Panc1 (cell line): ENCODE measurements at regions not wholly inside any gene's neighbourhood (a gene's known extent, or its start where the extent isn't known, plus 50 kb on each side); places are given as distances from the start of the nearest gene placed in this dataset.

Experiments
- ATAC-seq: fragments of 200-7000 bp; cut with Tn5 transposase; 2 replicates; pipeline ENCODE4 v1.9.1; 2020; ENCODE audit warnings: mild to moderate bottlenecking, moderate library complexity
- BruUV-seq: library from RNA; stranded (reverse); fragments of 400-500 nt; replicated peaks from 2 replicates; lab custom pipeline; 2021; lab: Mats Ljungman, UMichigan
- CTCF ChIA-PET: fragments of 300-600 bp; sonication (Branson Sonifier 250); formaldehyde crosslinking; loops from one replicate; lab custom pipeline; 2022; ENCODE audit warnings: antibody characterized with exemption; lab: Charles Lee
- POLR2A ChIA-PET: fragments of 300-600 bp; sonication (Branson Sonifier 250); formaldehyde crosslinking; loops from one replicate; lab custom pipeline; 2022; ENCODE audit warnings: antibody characterized with exemption; lab: Charles Lee
- DNase-seq: peaks from one replicate; pipeline ENCODE4 v3.0.0-alpha.2; 2010; ENCODE audit warnings: low read depth, low spot score
- H3K27ac ChIP-seq: 2 replicates; pipeline ENCODE4 v1.5.1; 2011; ENCODE audit warnings: mild to moderate bottlenecking, low read length, inconsistent platforms
- H3K27me3 ChIP-seq: fragments of 200-500 bp; sonication (Bioruptor generic); 2 replicates; pipeline ENCODE4 v1.6.0; 2014; ENCODE audit warnings: low read length, inconsistent platforms; ENCODE audit not compliant: control insufficient read depth, insufficient read depth
- H3K36me3 ChIP-seq: fragments of 200-500 bp; sonication (Bioruptor generic); 2 replicates; pipeline ENCODE4 v1.5.1; 2014; ENCODE audit warnings: inconsistent platforms, mild to moderate bottlenecking, low read length, moderate library complexity; ENCODE audit not compliant: control insufficient read depth, insufficient read depth
- H3K4me1 ChIP-seq: 2 replicates; pipeline ENCODE4 v1.5.1; 2011; ENCODE audit warnings: inconsistent platforms, mild to moderate bottlenecking, low read length, moderate library complexity; ENCODE audit not compliant: control insufficient read depth, insufficient read depth
- H3K4me3 ChIP-seq, 2 experiments: 2 replicates each; pipeline ENCODE4 v1.5.1; 2011 to 2012; ENCODE audit warnings: low read depth in 2 of 2, low read length in 2 of 2, mild to moderate bottlenecking in 2 of 2, inconsistent platforms in 1 of 2, moderate library complexity in 1 of 2
- H3K9me3 ChIP-seq: fragments of 200-500 bp; sonication (Bioruptor generic); 2 replicates; pipeline ENCODE4 v1.5.1; 2014; ENCODE audit warnings: low read depth, mild to moderate bottlenecking, inconsistent platforms, low read length, moderate library complexity; ENCODE audit not compliant: control insufficient read depth, insufficient read depth
- CTCF ChIP-seq: fragments of 450-650 bp; IDR thresholded peaks from 2 replicates; pipeline ENCODE4 v1.5.1; 2017; ENCODE audit warnings: mild to moderate bottlenecking
- POLR2AphosphoS5 ChIP-seq: IDR thresholded peaks from 2 replicates; pipeline ENCODE4 v1.6.1; 2012; ENCODE audit warnings: mild to moderate bottlenecking, low read depth, low read length, moderate library complexity
- REST ChIP-seq, 2 experiments: IDR thresholded peaks; 2 replicates each; pipeline ENCODE4 v1.6.1; 2011 to 2012; ENCODE audit warnings: low read depth in 2 of 2, control low read depth in 1 of 2, low read length in 1 of 2, mild to moderate bottlenecking in 1 of 2, moderate library complexity in 1 of 2; ENCODE audit not compliant: insufficient read depth in 1 of 2
- SIN3A ChIP-seq: IDR thresholded peaks from 2 replicates; pipeline ENCODE4 v1.6.1; 2012; ENCODE audit warnings: low read depth, mild to moderate bottlenecking, low read length, moderate library complexity, borderline replicate concordance; ENCODE audit not compliant: insufficient read depth
- TCF7L2 ChIP-seq: IDR thresholded peaks from 2 replicates; pipeline ENCODE4 v1.6.1; 2011; ENCODE audit warnings: mild to moderate bottlenecking, low read depth, low read length, inconsistent platforms
- in situ Hi-C: cut with HindIII; loops from 2 replicates; pipeline ENCODE4 v1.10.0; 2016; ENCODE audit warnings: low sequenced_read_pairs, low pct_unique_long_range_greater_than_20kb
- intact Hi-C: fragments of 100-400 bp; cut with micrococcal nuclease; formaldehyde crosslinking; loops from one replicate; pipeline ENCODE4 v1.10.0; 2022; ENCODE audit not compliant: unreplicated experiment

- in situ Hi-C loops (no loop called here), intact Hi-C loops (no loop called here)
- Histone ChIP-seq H3K9me3 (no peaks in the 10 kb centered on the region), H3K4me1 (no peaks in the 10 kb centered on the region), H3K4me3 (no peak overlapping the region), H3K27me3 (peaks cover 4% of the 10 kb centered on the region; the same call in 1 of the 2 replicates), H3K27ac (no peak overlapping the region), H3K36me3 (no peaks in the 10 kb centered on the region)
- no TSS peak for BruUV-seq
- POLR2A ChIA-PET, result no interaction called here
- no peak for ATAC-seq
- CTCF ChIA-PET, result no interaction called here
- TF ChIP-seq REST (IDR thresholded peaks at IDR 0.05; ENCODE audit: insufficient read depth in 1 of 2, low read depth in 2 of 2, low read length in 1 of 2) (no peak), POLR2AphosphoS5 (no peak), SIN3A (no peak), CTCF (no peak), TCF7L2 (no peak)
- no peak for DNase-seq
Observed at GRCh38 chr2:198293281-198293680, 488.9 kb downstream of the PLCL1 start.

- H3K4me1 ChIP-seq, result no peaks in the 10 kb centered on the region
- DNase-seq (no peak), ATAC-seq (no peak)
- no peaks in the 10 kb centered on the region for H3K9me3 ChIP-seq
- no peak overlapping the region for H3K27ac ChIP-seq
- H3K4me3 ChIP-seq, result no peak overlapping the region
- CTCF ChIA-PET, result no interaction called here
- H3K27me3 ChIP-seq, result peaks cover 8% of the 10 kb centered on the region
- no peak for TF ChIP-seq TCF7L2
- no peak for TF ChIP-seq CTCF
- TF ChIP-seq REST (IDR thresholded peaks at IDR 0.05; ENCODE audit: insufficient read depth in 1 of 2, low read depth in 2 of 2, low read length in 1 of 2), result no peak
- no peak for TF ChIP-seq SIN3A
- no peak for TF ChIP-seq POLR2AphosphoS5
- H3K36me3 ChIP-seq, result no peaks in the 10 kb centered on the region
- in situ Hi-C loops (no loop called here), intact Hi-C loops (no loop called here)
- POLR2A ChIA-PET, result no interaction called here
- no TSS peak for BruUV-seq
Observed at GRCh38 chr2:198289811-198290210, 485.4 kb downstream of the PLCL1 start.
